HEK293 (cell line): ENCODE measurements at regions not wholly inside any gene's neighbourhood (a gene's known extent, or its start where the extent isn't known, plus 50 kb on each side); places are given as distances from the start of the nearest gene placed in this dataset.
A peak's percentile ranks its signal among the peaks of the same experiment; 100 is the strongest.

Experiments used
- CTCF ChIA-PET: fragments of 350-600 bp; formaldehyde crosslinking; extraction: SDS; loops from one replicate; lab custom pipeline; 2021; ENCODE audit warnings: antibody characterized with exemption; lab: Yijun Ruan, JAX
- POLR2A ChIA-PET: fragments of 300-600 bp; formaldehyde crosslinking; extraction: SDS; loops from one replicate; lab custom pipeline; 2020; ENCODE audit warnings: antibody characterized with exemption, inconsistent platforms; lab: Yijun Ruan, JAX
- H3K27ac ChIP-seq: fragments of 200-500 bp; sonication (Bioruptor generic); 2 replicates; pipeline ENCODE4 v1.5.1; 2014; ENCODE audit warnings: low read depth, low read length, control low read depth, inconsistent platforms; ENCODE audit errors: extremely low read depth
- H3K36me3 ChIP-seq, 2 experiments: fragments of 200-500 bp in 1 of 2; sonication (Bioruptor generic) in 1 of 2; 1 replicate in 1 of 2; 2 replicates in 1 of 2; pipeline ENCODE4 v1.5.1; 2014 to 2017; ENCODE audit warnings: inconsistent platforms in 2 of 2, low read length in 2 of 2; ENCODE audit not compliant: control insufficient read depth in 2 of 2, insufficient read depth in 1 of 2
- H3K4me1 ChIP-seq: fragments of 200-500 bp; sonication (Bioruptor generic); 2 replicates; pipeline ENCODE4 v1.5.1; 2014; ENCODE audit warnings: mild to moderate bottlenecking, low read length, inconsistent platforms; ENCODE audit not compliant: control insufficient read depth, insufficient read depth
- H3K4me3 ChIP-seq: 2 replicates; pipeline ENCODE4 v1.5.1; 2011; ENCODE audit warnings: low read depth, mild to moderate bottlenecking, control low read depth, low read length, moderate library complexity
- H3K9me3 ChIP-seq: fragments of 200-500 bp; sonication (Bioruptor generic); 2 replicates; pipeline ENCODE4 v1.5.1; 2014; ENCODE audit warnings: low read depth, low read length, inconsistent platforms; ENCODE audit not compliant: control insufficient read depth, insufficient read depth
- FEZF1 ChIP-seq: fragments of 450-650 bp; formaldehyde crosslinking; IDR thresholded peaks from 2 replicates; pipeline ENCODE4 v1.5.1; 2016; ENCODE audit warnings: missing biosample characterization, missing genetic modification characterization
- GLIS2 ChIP-seq: fragments of 450-650 bp; formaldehyde crosslinking; IDR thresholded peaks from 2 replicates; pipeline ENCODE4 v1.5.1; 2016; ENCODE audit warnings: missing biosample characterization, missing genetic modification characterization
- IKZF3 ChIP-seq: fragments of 450-650 bp; IDR thresholded peaks from 2 replicates; pipeline ENCODE4 v1.5.0; 2018; ENCODE audit warnings: missing biosample characterization, mild to moderate bottlenecking, missing genetic modification characterization, moderate library complexity
- KLF9 ChIP-seq: fragments of 450-650 bp; formaldehyde crosslinking; IDR thresholded peaks from 2 replicates; pipeline ENCODE4 v1.5.1; 2016; ENCODE audit warnings: missing biosample characterization, missing genetic modification characterization, low read depth
- SP7 ChIP-seq: fragments of 450-650 bp; formaldehyde crosslinking; IDR thresholded peaks from 2 replicates; pipeline ENCODE4 v1.5.1; 2016; ENCODE audit warnings: missing biosample characterization, missing genetic modification characterization
- ZBTB20 ChIP-seq: fragments of 450-650 bp; formaldehyde crosslinking; IDR thresholded peaks from 2 replicates; pipeline ENCODE4 v1.5.1; 2016; ENCODE audit warnings: missing biosample characterization, missing genetic modification characterization
- ZEB2 ChIP-seq: fragments of 450-650 bp; formaldehyde crosslinking; IDR thresholded peaks from 2 replicates; pipeline ENCODE4 v1.5.1; 2016; ENCODE audit warnings: missing biosample characterization, missing genetic modification characterization
- ZNF157 ChIP-seq: fragments of 450-650 bp; formaldehyde crosslinking; IDR thresholded peaks from 2 replicates; pipeline ENCODE4 v1.5.1; 2016; ENCODE audit warnings: missing biosample characterization, missing genetic modification characterization
- ZNF335 ChIP-seq: fragments of 450-650 bp; formaldehyde crosslinking; conservative IDR thresholded peaks from 2 replicates; pipeline ENCODE4 v1.5.1; 2016; ENCODE audit warnings: missing biosample characterization, missing genetic modification characterization
- ZNF350 ChIP-seq: fragments of 450-650 bp; formaldehyde crosslinking; IDR thresholded peaks from 2 replicates; pipeline ENCODE4 v1.5.0; 2017; ENCODE audit warnings: missing biosample characterization, mild to moderate bottlenecking, missing genetic modification characterization
- ZNF37A ChIP-seq: fragments of 450-650 bp; IDR thresholded peaks from 2 replicates; pipeline ENCODE4 v1.5.1; 2018; ENCODE audit warnings: missing biosample characterization, missing genetic modification characterization
- ZNF501 ChIP-seq: fragments of 450-650 bp; formaldehyde crosslinking; IDR thresholded peaks from 2 replicates; pipeline ENCODE4 v1.5.1; 2016; ENCODE audit warnings: missing biosample characterization, missing genetic modification characterization
- ZNF549 ChIP-seq: fragments of 450-650 bp; IDR thresholded peaks from 2 replicates; pipeline ENCODE4 v1.5.1; 2018; ENCODE audit warnings: missing biosample characterization, missing genetic modification characterization, mild to moderate bottlenecking, inconsistent platforms, moderate library complexity
- ZNF555 ChIP-seq: fragments of 450-650 bp; formaldehyde crosslinking; conservative IDR thresholded peaks from 2 replicates; pipeline ENCODE4 v1.5.1; 2017; ENCODE audit warnings: missing biosample characterization, mild to moderate bottlenecking, missing genetic modification characterization, inconsistent platforms
- ZNF571 ChIP-seq: fragments of 450-650 bp; formaldehyde crosslinking; IDR thresholded peaks from 2 replicates; pipeline ENCODE4 v1.5.0; 2017; ENCODE audit warnings: missing biosample characterization, missing genetic modification characterization
- ZNF610 ChIP-seq: fragments of 450-650 bp; formaldehyde crosslinking; IDR thresholded peaks from 2 replicates; pipeline ENCODE4 v1.5.1; 2016; ENCODE audit warnings: missing biosample characterization, missing genetic modification characterization, borderline replicate concordance
- ZNF660 ChIP-seq: fragments of 450-650 bp; IDR thresholded peaks from 2 replicates; pipeline ENCODE4 v1.5.1; 2018; ENCODE audit warnings: missing biosample characterization, mild to moderate bottlenecking, missing genetic modification characterization
- ZNF664 ChIP-seq: fragments of 450-650 bp; formaldehyde crosslinking; IDR thresholded peaks from 2 replicates; pipeline ENCODE4 v1.5.1; 2016; ENCODE audit warnings: missing biosample characterization, missing genetic modification characterization
- TF ChIP-seq, protein P1 (sequence below): fragments of 450-650 bp; IDR thresholded peaks from 2 replicates; pipeline ENCODE4 v1.5.1; 2018; ENCODE audit warnings: missing biosample characterization, missing genetic modification characterization
- TF ChIP-seq, protein P2 (sequence below): fragments of 450-650 bp; formaldehyde crosslinking; IDR thresholded peaks from 2 replicates; pipeline ENCODE4 v1.5.0; 2017; ENCODE audit warnings: missing biosample characterization, missing genetic modification characterization, borderline replicate concordance
- TF ChIP-seq, protein P3 (sequence below): fragments of 450-650 bp; formaldehyde crosslinking; IDR thresholded peaks from 2 replicates; pipeline ENCODE4 v1.5.1; 2016; ENCODE audit warnings: missing biosample characterization, missing genetic modification characterization
- TF ChIP-seq, protein P4 (sequence below): fragments of 450-650 bp; formaldehyde crosslinking; IDR thresholded peaks from 2 replicates; pipeline ENCODE4 v1.5.1; 2017; ENCODE audit warnings: missing biosample characterization, missing genetic modification characterization
- TF ChIP-seq, protein P5 (sequence below): fragments of 450-650 bp; formaldehyde crosslinking; IDR thresholded peaks from 2 replicates; pipeline ENCODE4 v1.5.1; 2017; ENCODE audit warnings: missing biosample characterization, missing genetic modification characterization

DNA sequence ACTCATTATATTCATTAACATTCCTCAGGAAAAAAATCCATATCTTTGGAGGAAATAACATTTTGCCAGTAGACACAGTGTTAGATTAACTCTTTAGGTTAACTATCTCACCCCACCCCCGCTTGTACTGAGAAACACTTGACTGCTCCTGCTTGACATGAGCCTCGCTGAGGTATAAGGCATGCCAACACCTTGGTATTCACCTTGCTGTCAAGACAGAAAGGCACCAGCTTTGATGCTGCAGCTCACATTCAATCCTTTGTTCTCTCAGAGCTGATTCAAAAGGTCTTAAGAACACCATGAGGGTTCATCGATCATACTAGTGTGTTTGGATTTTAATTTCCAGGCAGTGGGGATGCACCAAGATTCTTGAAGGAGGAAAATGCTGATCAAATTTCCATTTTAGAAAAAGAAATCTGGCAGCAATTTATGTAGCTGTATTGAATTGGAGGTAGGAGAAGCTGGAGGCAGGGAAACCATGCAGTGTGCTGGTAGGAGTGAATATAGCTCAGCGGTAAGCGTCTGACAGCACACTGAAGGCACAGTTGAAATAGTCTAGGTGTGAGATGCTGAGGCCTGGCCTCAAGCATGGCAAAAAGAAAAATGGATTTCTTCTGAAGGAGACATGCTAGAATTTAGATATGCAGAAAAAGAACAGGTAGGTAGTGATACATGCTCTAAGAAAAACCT, 108.0 kb upstream of the ST6GALNAC5 start:
- ChIA-PET CTCF (no interaction called here), POLR2A (no interaction called here)
- Histone ChIP-seq H3K4me1 (no peaks in the 10 kb centered on the region; the same call in 1 of the 2 replicates), H3K27ac (no peak overlapping the region), H3K36me3 (no peaks in the 10 kb centered on the region), H3K9me3 (no peaks in the 10 kb centered on the region), H3K4me3 (no peak overlapping the region)
- TF ChIP-seq, protein P1, sequence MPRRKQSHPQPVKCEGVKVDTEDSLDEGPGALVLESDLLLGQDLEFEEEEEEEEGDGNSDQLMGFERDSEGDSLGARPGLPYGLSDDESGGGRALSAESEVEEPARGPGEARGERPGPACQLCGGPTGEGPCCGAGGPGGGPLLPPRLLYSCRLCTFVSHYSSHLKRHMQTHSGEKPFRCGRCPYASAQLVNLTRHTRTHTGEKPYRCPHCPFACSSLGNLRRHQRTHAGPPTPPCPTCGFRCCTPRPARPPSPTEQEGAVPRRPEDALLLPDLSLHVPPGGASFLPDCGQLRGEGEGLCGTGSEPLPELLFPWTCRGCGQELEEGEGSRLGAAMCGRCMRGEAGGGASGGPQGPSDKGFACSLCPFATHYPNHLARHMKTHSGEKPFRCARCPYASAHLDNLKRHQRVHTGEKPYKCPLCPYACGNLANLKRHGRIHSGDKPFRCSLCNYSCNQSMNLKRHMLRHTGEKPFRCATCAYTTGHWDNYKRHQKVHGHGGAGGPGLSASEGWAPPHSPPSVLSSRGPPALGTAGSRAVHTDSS (tag by site-specific recombination), result no peak
- TF ChIP-seq ZNF571 (tag by site-specific recombination) (no peak), ZNF37A (tag by site-specific recombination) (no peak), ZNF157 (tag by site-specific recombination) (no peak), SP7 (tag by site-specific recombination) (no peak), ZNF549 (tag by site-specific recombination) (no peak), ZNF555 (tag by site-specific recombination) (no peak), ZEB2 (no peak), ZNF501 (tag by site-specific recombination) (no peak), ZNF335 (tag by site-specific recombination) (no peak), FEZF1 (tag by site-specific recombination) (no peak), ZNF610 (no peak), ZNF664 (no peak), GLIS2 (no peak)
- TF ChIP-seq, protein P2, sequence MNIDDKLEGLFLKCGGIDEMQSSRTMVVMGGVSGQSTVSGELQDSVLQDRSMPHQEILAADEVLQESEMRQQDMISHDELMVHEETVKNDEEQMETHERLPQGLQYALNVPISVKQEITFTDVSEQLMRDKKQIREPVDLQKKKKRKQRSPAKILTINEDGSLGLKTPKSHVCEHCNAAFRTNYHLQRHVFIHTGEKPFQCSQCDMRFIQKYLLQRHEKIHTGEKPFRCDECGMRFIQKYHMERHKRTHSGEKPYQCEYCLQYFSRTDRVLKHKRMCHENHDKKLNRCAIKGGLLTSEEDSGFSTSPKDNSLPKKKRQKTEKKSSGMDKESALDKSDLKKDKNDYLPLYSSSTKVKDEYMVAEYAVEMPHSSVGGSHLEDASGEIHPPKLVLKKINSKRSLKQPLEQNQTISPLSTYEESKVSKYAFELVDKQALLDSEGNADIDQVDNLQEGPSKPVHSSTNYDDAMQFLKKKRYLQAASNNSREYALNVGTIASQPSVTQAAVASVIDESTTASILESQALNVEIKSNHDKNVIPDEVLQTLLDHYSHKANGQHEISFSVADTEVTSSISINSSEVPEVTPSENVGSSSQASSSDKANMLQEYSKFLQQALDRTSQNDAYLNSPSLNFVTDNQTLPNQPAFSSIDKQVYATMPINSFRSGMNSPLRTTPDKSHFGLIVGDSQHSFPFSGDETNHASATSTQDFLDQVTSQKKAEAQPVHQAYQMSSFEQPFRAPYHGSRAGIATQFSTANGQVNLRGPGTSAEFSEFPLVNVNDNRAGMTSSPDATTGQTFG, result no peak
- TF ChIP-seq, protein P3, sequence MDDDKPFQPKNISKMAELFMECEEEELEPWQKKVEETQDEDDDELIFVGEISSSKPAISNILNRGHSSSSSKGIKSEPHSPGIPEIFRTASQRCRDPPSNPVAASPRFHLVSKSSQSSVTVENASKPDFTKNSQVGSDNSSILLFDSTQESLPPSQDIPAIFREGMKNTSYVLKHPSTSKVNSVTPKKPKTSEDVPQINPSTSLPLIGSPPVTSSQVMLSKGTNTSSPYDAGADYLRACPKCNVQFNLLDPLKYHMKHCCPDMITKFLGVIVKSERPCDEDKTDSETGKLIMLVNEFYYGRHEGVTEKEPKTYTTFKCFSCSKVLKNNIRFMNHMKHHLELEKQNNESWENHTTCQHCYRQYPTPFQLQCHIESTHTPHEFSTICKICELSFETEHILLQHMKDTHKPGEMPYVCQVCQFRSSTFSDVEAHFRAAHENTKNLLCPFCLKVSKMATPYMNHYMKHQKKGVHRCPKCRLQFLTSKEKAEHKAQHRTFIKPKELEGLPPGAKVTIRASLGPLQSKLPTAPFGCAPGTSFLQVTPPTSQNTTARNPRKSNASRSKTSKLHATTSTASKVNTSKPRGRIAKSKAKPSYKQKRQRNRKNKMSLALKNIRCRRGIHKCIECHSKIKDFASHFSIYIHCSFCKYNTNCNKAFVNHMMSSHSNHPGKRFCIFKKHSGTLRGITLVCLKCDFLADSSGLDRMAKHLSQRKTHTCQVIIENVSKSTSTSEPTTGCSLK (tag by site-specific recombination), result no peak
- TF ChIP-seq, protein P4, sequence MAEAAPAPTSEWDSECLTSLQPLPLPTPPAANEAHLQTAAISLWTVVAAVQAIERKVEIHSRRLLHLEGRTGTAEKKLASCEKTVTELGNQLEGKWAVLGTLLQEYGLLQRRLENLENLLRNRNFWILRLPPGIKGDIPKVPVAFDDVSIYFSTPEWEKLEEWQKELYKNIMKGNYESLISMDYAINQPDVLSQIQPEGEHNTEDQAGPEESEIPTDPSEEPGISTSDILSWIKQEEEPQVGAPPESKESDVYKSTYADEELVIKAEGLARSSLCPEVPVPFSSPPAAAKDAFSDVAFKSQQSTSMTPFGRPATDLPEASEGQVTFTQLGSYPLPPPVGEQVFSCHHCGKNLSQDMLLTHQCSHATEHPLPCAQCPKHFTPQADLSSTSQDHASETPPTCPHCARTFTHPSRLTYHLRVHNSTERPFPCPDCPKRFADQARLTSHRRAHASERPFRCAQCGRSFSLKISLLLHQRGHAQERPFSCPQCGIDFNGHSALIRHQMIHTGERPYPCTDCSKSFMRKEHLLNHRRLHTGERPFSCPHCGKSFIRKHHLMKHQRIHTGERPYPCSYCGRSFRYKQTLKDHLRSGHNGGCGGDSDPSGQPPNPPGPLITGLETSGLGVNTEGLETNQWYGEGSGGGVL (tag by site-specific recombination), result no peak

DNA sequence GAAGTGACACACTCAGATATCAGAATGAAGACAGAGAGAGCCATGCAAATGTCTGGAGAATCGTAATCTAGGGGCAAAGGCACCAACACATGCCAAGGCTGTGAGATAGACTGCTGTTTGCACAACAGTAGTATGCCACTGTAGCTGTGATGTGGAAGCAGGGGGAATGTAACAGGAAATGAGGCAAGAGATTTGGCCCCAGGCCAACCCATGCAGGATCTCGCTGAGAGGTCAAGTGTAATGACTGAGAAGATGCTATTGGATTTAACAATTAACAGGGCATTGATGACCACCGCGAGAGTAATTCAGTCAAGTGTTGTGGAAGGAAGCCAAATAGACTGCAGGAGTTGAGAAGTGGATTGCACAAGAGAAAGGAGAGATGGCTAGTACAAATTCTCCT, 107.3 kb upstream of the ST6GALNAC5 start:
- no peaks in the 10 kb centered on the region; the same call in 1 of the 2 replicates for H3K4me1 ChIP-seq
- CTCF ChIA-PET, result no interaction called here
- no peaks in the 10 kb centered on the region for H3K9me3 ChIP-seq
- no peak overlapping the region for H3K4me3 ChIP-seq
- no peaks in the 10 kb centered on the region for H3K36me3 ChIP-seq
- no peak overlapping the region for H3K27ac ChIP-seq
- POLR2A ChIA-PET, result no interaction called here
- TF ChIP-seq ZNF660 (peak; percentile 100), ZBTB20 (tag by site-specific recombination) (peak; percentile 23; the same call in 1 of the 2 replicates), IKZF3 (tag by site-specific recombination) (0 out of 2 replicates have a peak, but pooled peaks have one; percentile 54), KLF9 (tag by site-specific recombination) (0 out of 2 replicates have a peak, but pooled peaks have one; percentile 18), ZNF350 (tag by site-specific recombination) (peak; percentile 34; the same call in 1 of the 2 replicates)
- TF ChIP-seq, protein P5, sequence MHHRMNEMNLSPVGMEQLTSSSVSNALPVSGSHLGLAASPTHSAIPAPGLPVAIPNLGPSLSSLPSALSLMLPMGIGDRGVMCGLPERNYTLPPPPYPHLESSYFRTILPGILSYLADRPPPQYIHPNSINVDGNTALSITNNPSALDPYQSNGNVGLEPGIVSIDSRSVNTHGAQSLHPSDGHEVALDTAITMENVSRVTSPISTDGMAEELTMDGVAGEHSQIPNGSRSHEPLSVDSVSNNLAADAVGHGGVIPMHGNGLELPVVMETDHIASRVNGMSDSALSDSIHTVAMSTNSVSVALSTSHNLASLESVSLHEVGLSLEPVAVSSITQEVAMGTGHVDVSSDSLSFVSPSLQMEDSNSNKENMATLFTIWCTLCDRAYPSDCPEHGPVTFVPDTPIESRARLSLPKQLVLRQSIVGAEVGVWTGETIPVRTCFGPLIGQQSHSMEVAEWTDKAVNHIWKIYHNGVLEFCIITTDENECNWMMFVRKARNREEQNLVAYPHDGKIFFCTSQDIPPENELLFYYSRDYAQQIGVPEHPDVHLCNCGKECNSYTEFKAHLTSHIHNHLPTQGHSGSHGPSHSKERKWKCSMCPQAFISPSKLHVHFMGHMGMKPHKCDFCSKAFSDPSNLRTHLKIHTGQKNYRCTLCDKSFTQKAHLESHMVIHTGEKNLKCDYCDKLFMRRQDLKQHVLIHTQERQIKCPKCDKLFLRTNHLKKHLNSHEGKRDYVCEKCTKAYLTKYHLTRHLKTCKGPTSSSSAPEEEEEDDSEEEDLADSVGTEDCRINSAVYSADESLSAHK, result peak; percentile 81
